ENCODE measurements at regions not wholly inside any gene's neighbourhood (a gene's known extent, or its start where the extent isn't known, plus 50 kb on each side); places are given as distances from the start of the nearest gene placed in this dataset.
"Not testable (repeated sequence)": the region's sequence is repeated elsewhere in the genome, so short reads cannot be mapped to it uniquely, and the experiment has no call there.

GRCh38 chr4:125796138-125796537 lies 481.4 kb downstream of the FAT4 start:
- H3K4me1 ChIP-seq (ENCODE audit: control insufficient read depth in 2 of 3, insufficient read depth in 2 of 3, low read depth in 1 of 3, low read length in 3 of 3): no peaks in the 10 kb centered on the region
- no peak overlapping the region for H3K27ac ChIP-seq (ENCODE audit: low read depth in 2 of 2, low read length in 2 of 2)
- no peaks in the 10 kb centered on the region for H3K27me3 ChIP-seq (ENCODE audit: control insufficient read depth, insufficient read depth, low read length)
- H3K9me3 ChIP-seq (ENCODE audit: control insufficient read depth in 2 of 3, insufficient read depth in 1 of 3, low read length in 3 of 3): no peaks in the 10 kb centered on the region
- no peaks in the 10 kb centered on the region for H3K36me3 ChIP-seq (ENCODE audit: control insufficient read depth in 2 of 3, insufficient read depth in 3 of 3, low read length in 3 of 3)
- intact Hi-C loops (cut with DNase I): no loop called here
- FAIRE-seq (no peak), DNase-seq (no peak)
- no peak overlapping the region for H3K4me3 ChIP-seq (ENCODE audit: low read length in 3 of 3)
- no peak overlapping the region for H3K9ac ChIP-seq (ENCODE audit: low read length in 3 of 3)
- TF ChIP-seq, protein P1, sequence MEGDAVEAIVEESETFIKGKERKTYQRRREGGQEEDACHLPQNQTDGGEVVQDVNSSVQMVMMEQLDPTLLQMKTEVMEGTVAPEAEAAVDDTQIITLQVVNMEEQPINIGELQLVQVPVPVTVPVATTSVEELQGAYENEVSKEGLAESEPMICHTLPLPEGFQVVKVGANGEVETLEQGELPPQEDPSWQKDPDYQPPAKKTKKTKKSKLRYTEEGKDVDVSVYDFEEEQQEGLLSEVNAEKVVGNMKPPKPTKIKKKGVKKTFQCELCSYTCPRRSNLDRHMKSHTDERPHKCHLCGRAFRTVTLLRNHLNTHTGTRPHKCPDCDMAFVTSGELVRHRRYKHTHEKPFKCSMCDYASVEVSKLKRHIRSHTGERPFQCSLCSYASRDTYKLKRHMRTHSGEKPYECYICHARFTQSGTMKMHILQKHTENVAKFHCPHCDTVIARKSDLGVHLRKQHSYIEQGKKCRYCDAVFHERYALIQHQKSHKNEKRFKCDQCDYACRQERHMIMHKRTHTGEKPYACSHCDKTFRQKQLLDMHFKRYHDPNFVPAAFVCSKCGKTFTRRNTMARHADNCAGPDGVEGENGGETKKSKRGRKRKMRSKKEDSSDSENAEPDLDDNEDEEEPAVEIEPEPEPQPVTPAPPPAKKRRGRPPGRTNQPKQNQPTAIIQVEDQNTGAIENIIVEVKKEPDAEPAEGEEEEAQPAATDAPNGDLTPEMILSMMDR (IDR thresholded peaks at IDR 0.05; ENCODE audit: borderline replicate concordance, extremely low read depth, insufficient read depth): no peak

DNA sequence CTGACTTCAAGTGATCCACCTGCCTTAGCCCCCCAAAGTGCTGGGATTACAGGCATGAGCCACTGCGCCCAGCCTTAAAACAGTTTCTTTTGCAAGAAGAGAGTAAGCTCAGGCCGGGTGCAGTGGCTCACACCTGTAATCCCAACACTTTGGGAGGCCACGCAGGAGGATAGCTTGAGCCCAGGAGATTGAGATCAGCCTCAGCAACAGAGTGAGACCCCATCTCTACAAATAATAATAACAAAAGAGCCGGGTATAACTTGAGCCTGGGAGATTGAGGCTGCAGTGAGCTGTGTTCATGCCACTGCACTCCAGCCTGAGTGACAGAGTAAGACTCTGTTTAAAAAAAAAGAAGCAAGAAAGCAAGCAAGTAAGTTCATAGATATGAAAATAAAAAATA lies 482.9 kb downstream of the FAT4 start:
- intact Hi-C loops (cut with DNase I); H3K4me3 ChIP-seq (ENCODE audit: low read length in 3 of 3); H3K9me3 ChIP-seq (ENCODE audit: control insufficient read depth in 2 of 3, insufficient read depth in 1 of 3, low read length in 3 of 3); FAIRE-seq; H3K9ac ChIP-seq (ENCODE audit: low read length in 3 of 3); H3K4me1 ChIP-seq (ENCODE audit: control insufficient read depth in 2 of 3, insufficient read depth in 2 of 3, low read depth in 1 of 3, low read length in 3 of 3); H3K36me3 ChIP-seq (ENCODE audit: control insufficient read depth in 2 of 3, insufficient read depth in 3 of 3, low read length in 3 of 3); DNase-seq; H3K27ac ChIP-seq (ENCODE audit: low read depth in 2 of 2, low read length in 2 of 2); H3K27me3 ChIP-seq (ENCODE audit: control insufficient read depth, insufficient read depth, low read length): not testable (repeated sequence)

DNA sequence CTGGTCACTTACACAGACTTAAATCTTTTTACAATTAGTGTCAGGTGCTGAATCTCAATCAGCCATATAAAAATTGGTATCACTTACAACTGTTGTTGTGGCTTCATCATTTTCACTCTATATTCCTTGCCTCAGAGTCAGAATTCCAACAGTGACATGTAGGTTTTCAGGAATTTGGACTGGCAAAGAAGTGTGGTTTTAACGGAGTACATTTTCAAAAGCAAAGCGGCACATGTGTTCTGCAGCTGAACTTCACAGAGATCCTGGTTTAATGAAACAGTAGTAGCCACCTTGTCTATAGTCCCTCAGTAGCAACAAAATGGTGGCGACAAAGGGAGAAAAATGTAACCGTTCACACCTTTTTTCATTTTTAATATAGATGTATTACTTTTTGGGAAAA lies 486.6 kb downstream of the FAT4 start:
- Histone ChIP-seq H3K4me1 (ENCODE audit: control insufficient read depth in 2 of 3, insufficient read depth in 2 of 3, low read depth in 1 of 3, low read length in 3 of 3) (no peaks in the 10 kb centered on the region), H3K27me3 (ENCODE audit: control insufficient read depth, insufficient read depth, low read length) (no peaks in the 10 kb centered on the region), H3K9me3 (ENCODE audit: control insufficient read depth in 2 of 3, insufficient read depth in 1 of 3, low read length in 3 of 3) (no peaks in the 10 kb centered on the region), H3K27ac (ENCODE audit: low read depth in 2 of 2, low read length in 2 of 2) (no peak overlapping the region), H3K36me3 (ENCODE audit: control insufficient read depth in 2 of 3, insufficient read depth in 3 of 3, low read length in 3 of 3) (no peaks in the 10 kb centered on the region), H3K4me3 (ENCODE audit: low read length in 3 of 3) (no peak overlapping the region), H3K9ac (ENCODE audit: low read length in 3 of 3) (no peak overlapping the region)
- intact Hi-C loops (cut with DNase I): no loop called here
- FAIRE-seq (no peak), DNase-seq (no peak)
- TF ChIP-seq, protein P1 (IDR thresholded peaks at IDR 0.05; ENCODE audit: borderline replicate concordance, extremely low read depth, insufficient read depth): no peak

GRCh38 chr4:125801924-125802323 lies 487.2 kb downstream of the FAT4 start:
- Histone ChIP-seq H3K9ac (ENCODE audit: low read length in 3 of 3) (no peak overlapping the region), H3K27ac (ENCODE audit: low read depth in 2 of 2, low read length in 2 of 2) (no peak overlapping the region), H3K36me3 (ENCODE audit: control insufficient read depth in 2 of 3, insufficient read depth in 3 of 3, low read length in 3 of 3) (no peaks in the 10 kb centered on the region), H3K9me3 (ENCODE audit: control insufficient read depth in 2 of 3, insufficient read depth in 1 of 3, low read length in 3 of 3) (no peaks in the 10 kb centered on the region), H3K4me3 (ENCODE audit: low read length in 3 of 3) (no peak overlapping the region), H3K4me1 (ENCODE audit: control insufficient read depth in 2 of 3, insufficient read depth in 2 of 3, low read depth in 1 of 3, low read length in 3 of 3) (no peaks in the 10 kb centered on the region), H3K27me3 (ENCODE audit: control insufficient read depth, insufficient read depth, low read length) (no peaks in the 10 kb centered on the region)
- FAIRE-seq (no peak), DNase-seq (no peak)
- intact Hi-C loops (cut with DNase I): no loop called here
- TF ChIP-seq, protein P1 (IDR thresholded peaks at IDR 0.05; ENCODE audit: borderline replicate concordance, extremely low read depth, insufficient read depth): no peak

Measured in kidney (tissue), 13 donors.